Endothelial cell of umbilical vein (primary cell): ENCODE measurements at regions not wholly inside any gene's neighbourhood (a gene's known extent, or its start where the extent isn't known, plus 50 kb on each side); places are given as distances from the start of the nearest gene placed in this dataset.
"Not testable (repeated sequence)": the region's sequence is repeated elsewhere in the genome, so short reads cannot be mapped to it uniquely, and the experiment has no call there.

ENCODE experiments used
- BruUV-seq: library from RNA; stranded (reverse); fragments of 400-500 nt; replicated peaks from 2 replicates; lab custom pipeline; 2021; lab: Mats Ljungman, UMichigan
- CTCF ChIA-PET: fragments of 300-600, 350-600 bp; sonication (Branson Sonifier 250); formaldehyde crosslinking; loops from one replicate; lab custom pipeline; 2021; ENCODE audit warnings: antibody characterized with exemption, inconsistent platforms; lab: Charles Lee
- POLR2A ChIA-PET: fragments of 300-600, 350-600 bp; sonication (Branson Sonifier 250); formaldehyde crosslinking; loops from one replicate; lab custom pipeline; 2021; ENCODE audit warnings: antibody characterized with exemption, inconsistent platforms; lab: Charles Lee
- DNase-seq: peaks from one replicate; pipeline ENCODE4 v3.0.0-alpha.2; 2011; ENCODE audit warnings: low read depth, low spot score
- FAIRE-seq: peaks from 2 replicates; lab custom pipeline; 2011; peaks lifted over from hg19 to GRCh38; lab: Jason Lieb, UNC
- H2AFZ ChIP-seq: 2 replicates; pipeline ENCODE4 v1.6.0; 2012; ENCODE audit warnings: low read depth, low read length, control low read depth, inconsistent platforms
- H3K27ac ChIP-seq: 2 replicates; pipeline ENCODE4 v1.5.1; 2011; ENCODE audit warnings: low read depth, mild to moderate bottlenecking, control low read depth, low read length, moderate library complexity; ENCODE audit not compliant: insufficient read depth
- H3K27me3 ChIP-seq, 2 experiments: 2 replicates each; pipeline versions ENCODE4 v1.6.0 to v1.6.1; 2011; ENCODE audit warnings: low read length in 2 of 2, mixed read lengths in 1 of 2; ENCODE audit not compliant: control insufficient read depth in 2 of 2, insufficient read depth in 2 of 2
- H3K36me3 ChIP-seq, 2 experiments: 2 replicates in 1 of 2; 3 replicates in 1 of 2; pipeline ENCODE4 v1.5.1; 2011; ENCODE audit warnings: low read length in 2 of 2, mild to moderate bottlenecking in 1 of 2, moderate library complexity in 1 of 2; ENCODE audit not compliant: control insufficient read depth in 2 of 2, insufficient read depth in 2 of 2; ENCODE audit errors: extremely low read depth in 1 of 2
- H3K4me1 ChIP-seq: 3 replicates; pipeline ENCODE4 v1.5.1; 2011; ENCODE audit warnings: mild to moderate bottlenecking, low read length; ENCODE audit not compliant: control insufficient read depth, insufficient read depth; ENCODE audit errors: extremely low read depth
- H3K4me2 ChIP-seq: 2 replicates; pipeline ENCODE4 v1.6.1; 2011; ENCODE audit warnings: low read length, control low read depth, mixed read lengths; ENCODE audit not compliant: insufficient read depth
- H3K4me3 ChIP-seq, 3 experiments: fragments of 200-600 bp in 1 of 3; sonication (generic), shearing (Covaris generic) in 1 of 3; replicated peaks in 1 of 3; 2 replicates each; pipeline ENCODE4 v1.5.1; 2011 to 2016; ENCODE audit warnings: control low read depth in 3 of 3, low read length in 3 of 3, mild to moderate bottlenecking in 2 of 3, inconsistent platforms in 1 of 3, low read depth in 1 of 3, moderate library complexity in 1 of 3; ENCODE audit not compliant: insufficient read depth in 1 of 3
- H3K79me2 ChIP-seq: 2 replicates; pipeline ENCODE4 v1.6.0; 2012; ENCODE audit warnings: low read length, inconsistent platforms; ENCODE audit not compliant: control insufficient read depth, insufficient read depth
- H3K9ac ChIP-seq: replicated peaks from 2 replicates; pipeline ENCODE3; 2011; ENCODE audit warnings: low read length, control low read depth; ENCODE audit not compliant: insufficient read depth; ENCODE audit errors: extremely low read depth
- H3K9me1 ChIP-seq: replicated peaks from 3 replicates; pipeline ENCODE4 v1.6.0; 2011; ENCODE audit warnings: mild to moderate bottlenecking, low read length; ENCODE audit not compliant: control insufficient read depth, insufficient read depth; ENCODE audit errors: extremely low read depth
- H3K9me3 ChIP-seq: replicated peaks from 2 replicates; pipeline ENCODE4 v1.5.1; 2012; ENCODE audit warnings: low read length, inconsistent platforms; ENCODE audit not compliant: control insufficient read depth, insufficient read depth
- H4K20me1 ChIP-seq: replicated peaks from 2 replicates; pipeline ENCODE3; 2011; ENCODE audit warnings: mild to moderate bottlenecking, low read length; ENCODE audit not compliant: control insufficient read depth, insufficient read depth; ENCODE audit errors: extremely low read depth
- CTCF ChIP-seq, 2 donors: IDR thresholded peaks; 1 replicate in 1 of 2; 2 replicates in 1 of 2; pipeline ENCODE4 v1.5.1; 2011; ENCODE audit warnings: low read length in 2 of 2, mild to moderate bottlenecking in 2 of 2, moderate library complexity in 2 of 2, control low read depth in 1 of 2, inconsistent platforms in 1 of 2, low read depth in 1 of 2; ENCODE audit not compliant: insufficient read depth in 1 of 2; ENCODE audit errors: extremely low read depth in 1 of 2
- EZH2 ChIP-seq: IDR thresholded peaks from 2 replicates; pipeline ENCODE4 v1.6.1; 2012; ENCODE audit warnings: borderline replicate concordance, low read depth, mild to moderate bottlenecking, moderate library complexity, low read length, inconsistent platforms; ENCODE audit not compliant: severe bottlenecking
- FOS ChIP-seq: IDR thresholded peaks from 2 replicates; pipeline ENCODE4 v1.6.1; 2011; ENCODE audit warnings: mild to moderate bottlenecking, low read length, moderate library complexity, borderline replicate concordance; ENCODE audit not compliant: insufficient read depth
- GATA2 ChIP-seq: IDR thresholded peaks from 2 replicates; pipeline ENCODE4 v1.7.0; 2011; ENCODE audit warnings: low read depth, mild to moderate bottlenecking, moderate library complexity, mixed read lengths, low read length; ENCODE audit not compliant: insufficient read length, insufficient read depth
- JUN ChIP-seq: IDR thresholded peaks from 2 replicates; pipeline ENCODE4 v1.6.1; 2011; ENCODE audit warnings: borderline replicate concordance, low read depth; ENCODE audit not compliant: insufficient read length, insufficient read depth
- MAX ChIP-seq: IDR thresholded peaks from 2 replicates; pipeline ENCODE4 v1.6.1; 2011; ENCODE audit not compliant: insufficient read depth, insufficient read length
- MYC ChIP-seq: IDR thresholded peaks from one replicate; pipeline ENCODE4 v1.6.1; 2011; ENCODE audit warnings: mild to moderate bottlenecking, low read depth, low read length
- POLR2A ChIP-seq: IDR thresholded peaks from 2 replicates; pipeline ENCODE4 v1.6.1; 2012; ENCODE audit warnings: low read depth, mild to moderate bottlenecking, control low read depth, low read length
- POLR2AphosphoS5 ChIP-seq: IDR thresholded peaks from 2 replicates; pipeline ENCODE4 v1.6.1; 2012; ENCODE audit warnings: low read depth, mild to moderate bottlenecking, control low read depth, low read length, moderate library complexity; ENCODE audit not compliant: insufficient read depth
- dilution Hi-C: fragments of 300-500 bp; cut with MboI; formaldehyde crosslinking; loops from one replicate; pipeline ENCODE4 v1.15.0; 2019; ENCODE audit warnings: low sequenced_read_pairs; ENCODE audit not compliant: extremely low pct_ligation_motif_present
- intact Hi-C: fragments of 100-400 bp; cut with micrococcal nuclease; formaldehyde crosslinking; loops from one replicate; pipeline ENCODE4 v1.10.0; 2022

- DNase-seq (no peak), FAIRE-seq (no peak)
- Histone ChIP-seq H2AFZ (no peak overlapping the region), H3K4me3 (no peak overlapping the region), H3K27me3 (peaks cover 12 to 17% of the 10 kb centered on the region in 2 experiments), H4K20me1 (no peaks in the 10 kb centered on the region), H3K4me2 (no peak overlapping the region), H3K4me1 (no peaks in the 10 kb centered on the region), H3K9ac (no peak overlapping the region), H3K36me3 (no peaks in the 10 kb centered on the region), H3K27ac (no peak overlapping the region), H3K9me1 (no peaks in the 10 kb centered on the region), H3K9me3 (no peaks in the 10 kb centered on the region), H3K79me2 (no peaks in the 10 kb centered on the region)
- no TSS peak for BruUV-seq
- intact Hi-C loops (no loop called here), dilution Hi-C loops (no loop called here)
- POLR2A ChIA-PET, result no interaction called here
- CTCF ChIA-PET, result no interaction called here
- TF ChIP-seq JUN (no peak), MAX (no peak), FOS (no peak), CTCF (IDR thresholded peaks at IDR 0.05; ENCODE audit: extremely low read depth in 1 of 2, insufficient read depth in 1 of 2, low read depth in 1 of 2, low read length in 2 of 2) (no peak), EZH2 (no peak), MYC (no peak), GATA2 (no peak), POLR2A (no peak), POLR2AphosphoS5 (no peak)
These were observed 96.0 kb upstream of the PHF24 start for GRCh38 chr9:34862043-34862442.

- H3K9ac ChIP-seq, DNase-seq, BruUV-seq, H3K4me1 ChIP-seq, H3K79me2 ChIP-seq, H3K9me3 ChIP-seq, FAIRE-seq, intact Hi-C loops, H3K4me3 ChIP-seq, H2AFZ ChIP-seq, H3K9me1 ChIP-seq, H3K4me2 ChIP-seq, H3K36me3 ChIP-seq, H3K27me3 ChIP-seq, H3K27ac ChIP-seq, H4K20me1 ChIP-seq, dilution Hi-C loops: not testable (repeated sequence)
- ChIA-PET POLR2A (interaction anchor here (0.6 kb wide), 1 partner anchor 304 kb away, joined by 5 read pairs; no protein-coding TSS in a partner anchor), CTCF (interaction anchor here (0.7 kb wide), 1 partner anchor 12 kb away, joined by 4 read pairs; no protein-coding TSS in a partner anchor)
These were observed 103.1 kb upstream of the PHF24 start for GRCh38 chr9:34855016-34855415.
